ENCODE measurements at regions not wholly inside any gene's neighbourhood (a gene's known extent, or its start where the extent isn't known, plus 50 kb on each side); places are given as distances from the start of the nearest gene placed in this dataset.

DNA sequence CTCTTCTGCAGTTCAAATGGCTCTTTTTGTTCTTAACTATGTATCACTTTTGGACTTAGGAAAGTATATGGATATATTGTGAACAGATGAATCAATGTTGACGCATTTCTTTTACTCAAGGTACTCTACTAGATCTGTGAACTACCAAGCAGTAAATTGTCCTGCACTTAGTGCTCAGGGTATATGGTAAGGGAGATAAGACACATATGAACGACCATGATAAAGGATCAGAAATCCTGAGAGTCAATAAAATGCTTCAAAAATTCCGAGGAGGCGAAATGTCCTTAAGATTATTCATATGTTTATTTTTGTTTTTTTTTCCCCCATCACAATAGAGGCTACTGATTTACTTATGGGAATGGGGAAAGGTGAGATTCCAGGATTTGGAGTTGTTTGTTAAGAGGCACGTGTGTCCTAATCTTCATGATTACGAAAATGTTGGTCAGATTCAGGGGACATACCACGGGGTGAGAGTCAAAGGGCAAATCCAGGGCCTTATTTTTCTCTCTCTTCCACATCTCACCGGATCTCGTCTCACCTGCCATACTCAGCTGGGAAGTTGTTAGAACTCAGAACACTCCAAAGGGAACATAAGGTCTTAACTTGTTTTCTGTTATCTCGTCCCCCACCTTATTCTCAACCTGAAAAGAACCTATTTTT is 475.1 kb upstream of the TBL1XR1 start (continued):
- TF ChIP-seq, protein P1, sequence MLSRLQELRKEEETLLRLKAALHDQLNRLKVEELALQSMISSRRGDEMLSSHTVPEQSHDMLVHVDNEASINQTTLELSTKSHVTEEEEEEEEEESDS (CRISPR knock-in tag; IDR thresholded peaks at IDR 0.05; ENCODE audit: borderline replicate concordance) = no peak
- TF ChIP-seq TEAD3 (CRISPR knock-in tag; optimal IDR thresholded peaks at IDR 0.05; ENCODE audit: borderline replicate concordance) (no peak), ZNF30 (CRISPR knock-in tag; IDR thresholded peaks at IDR 0.05) (no peak)
- TF ChIP-seq, protein P2, sequence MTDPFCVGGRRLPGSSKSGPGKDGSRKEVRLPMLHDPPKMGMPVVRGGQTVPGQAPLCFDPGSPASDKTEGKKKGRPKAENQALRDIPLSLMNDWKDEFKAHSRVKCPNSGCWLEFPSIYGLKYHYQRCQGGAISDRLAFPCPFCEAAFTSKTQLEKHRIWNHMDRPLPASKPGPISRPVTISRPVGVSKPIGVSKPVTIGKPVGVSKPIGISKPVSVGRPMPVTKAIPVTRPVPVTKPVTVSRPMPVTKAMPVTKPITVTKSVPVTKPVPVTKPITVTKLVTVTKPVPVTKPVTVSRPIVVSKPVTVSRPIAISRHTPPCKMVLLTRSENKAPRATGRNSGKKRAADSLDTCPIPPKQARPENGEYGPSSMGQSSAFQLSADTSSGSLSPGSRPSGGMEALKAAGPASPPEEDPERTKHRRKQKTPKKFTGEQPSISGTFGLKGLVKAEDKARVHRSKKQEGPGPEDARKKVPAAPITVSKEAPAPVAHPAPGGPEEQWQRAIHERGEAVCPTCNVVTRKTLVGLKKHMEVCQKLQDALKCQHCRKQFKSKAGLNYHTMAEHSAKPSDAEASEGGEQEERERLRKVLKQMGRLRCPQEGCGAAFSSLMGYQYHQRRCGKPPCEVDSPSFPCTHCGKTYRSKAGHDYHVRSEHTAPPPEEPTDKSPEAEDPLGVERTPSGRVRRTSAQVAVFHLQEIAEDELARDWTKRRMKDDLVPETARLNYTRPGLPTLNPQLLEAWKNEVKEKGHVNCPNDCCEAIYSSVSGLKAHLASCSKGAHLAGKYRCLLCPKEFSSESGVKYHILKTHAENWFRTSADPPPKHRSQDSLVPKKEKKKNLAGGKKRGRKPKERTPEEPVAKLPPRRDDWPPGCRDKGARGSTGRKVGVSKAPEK (CRISPR knock-in tag; IDR thresholded peaks at IDR 0.05; ENCODE audit: borderline replicate concordance) = no peak

DNA sequence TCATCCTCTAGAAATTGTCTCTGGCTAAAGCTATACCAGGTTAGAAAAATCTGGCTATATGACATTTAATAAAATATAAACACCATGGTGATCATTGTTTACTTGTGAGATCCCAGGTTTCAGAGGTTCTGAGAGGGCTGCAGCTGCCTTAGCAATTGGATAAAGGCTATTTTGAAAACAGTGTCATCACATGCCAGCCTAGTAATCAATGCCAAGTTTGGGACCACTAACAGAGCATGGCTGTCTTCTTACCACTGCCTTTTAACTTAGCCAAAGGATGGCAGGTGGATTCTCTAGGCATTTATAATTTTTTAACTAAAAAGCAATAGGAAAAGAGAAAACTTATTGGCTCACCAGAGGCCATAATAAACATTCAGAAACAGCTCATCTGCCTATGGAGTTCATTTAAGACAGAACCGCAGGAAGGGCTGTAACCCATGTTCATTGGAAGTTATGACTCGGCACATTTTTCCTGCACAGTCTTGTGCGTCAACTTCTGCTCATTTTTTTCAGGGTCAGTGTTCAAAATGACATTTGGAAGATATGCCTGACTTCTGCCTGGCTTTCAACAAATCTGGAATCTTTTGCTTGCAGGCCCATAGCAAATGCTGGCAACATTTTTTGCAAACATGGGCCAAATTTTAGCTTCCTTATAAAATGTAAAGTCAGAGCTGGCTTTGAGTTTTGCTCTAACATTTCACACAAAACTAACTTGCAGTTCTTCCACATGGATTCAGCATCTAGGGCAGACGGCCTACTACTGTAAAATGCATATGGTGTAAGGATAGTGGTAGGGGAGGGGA is 476.0 kb upstream of the TBL1XR1 start:
- Histone ChIP-seq H3K4me3 (replicated peaks in 1 of 3; ENCODE audit: insufficient read depth in 1 of 3, low read depth in 2 of 3, low read length in 3 of 3) (no peak overlapping the region), H2AFZ (ENCODE audit: low read length) (no peak overlapping the region), H3K9me3 (ENCODE audit: low read length) (no peaks in the 10 kb centered on the region), H3K27me3 (ENCODE audit: control insufficient read depth in 1 of 2, insufficient read depth in 2 of 2, low read length in 2 of 2) (no peaks in the 10 kb centered on the region; a peak in 1 of 5 replicates), H3K36me3 (replicated peaks in 1 of 2; ENCODE audit: control insufficient read depth in 1 of 2, insufficient read depth in 2 of 2, low read length in 2 of 2) (no peaks in the 10 kb centered on the region), H3K79me2 (ENCODE audit: insufficient read depth, low read length) (no peaks in the 10 kb centered on the region), H4K20me1 (ENCODE audit: insufficient read depth, low read length) (no peaks in the 10 kb centered on the region), H3K9ac (ENCODE audit: insufficient read depth, low read depth, low read length) (no peak overlapping the region), H3K4me2 (ENCODE audit: low read depth, low read length) (no peak overlapping the region), H3K4me1 (ENCODE audit: insufficient read depth, low read length) (no peaks in the 10 kb centered on the region), H3K27ac (ENCODE audit: extremely low read length, insufficient read depth, low read length) (no peak overlapping the region)
- no TSS peak for BruUV-seq (replicated peaks)
- CTCF ChIA-PET (ENCODE audit: low intra/inter-chr PET ratio, low total read pairs) = no interaction called here
- intact Hi-C loops (cut with micrococcal nuclease; ENCODE audit: unreplicated experiment) = no loop called here
- 27% methylated on average over 4 of the region's 4 CpGs for WGBS (ENCODE audit: low lambda C conversion rate)
- DNase-seq (ENCODE audit: low spot score) = no peak
- no peak for ATAC-seq
- POLR2A ChIA-PET = no interaction called here
- no peak for FAIRE-seq
- in situ Hi-C loops (cut with HindIII; ENCODE audit: extremely low pct_ligation_motif_present, low pct_unique_long_range_greater_than_20kb) = no loop called here
- no peak for TF ChIP-seq NR2F1 (CRISPR knock-in tag; IDR thresholded peaks at IDR 0.05)
- TF ChIP-seq ZNF17 (CRISPR knock-in tag; IDR thresholded peaks at IDR 0.05) = no peak
- peak; percentile 74 for TF ChIP-seq NFE2L2 (IDR thresholded peaks at IDR 0.05; ENCODE audit: low read length)
- TF ChIP-seq MAFK (conservative IDR thresholded peaks at IDR 0.05 in 1 of 2, IDR thresholded peaks at IDR 0.05 in 1 of 2; ENCODE audit: low read length in 2 of 2) = peak; percentile 42 to 48; a peak in 3 of 4 replicates
- no peak for TF ChIP-seq YEATS4 (CRISPR knock-in tag; IDR thresholded peaks at IDR 0.05; ENCODE audit: borderline replicate concordance)
- no peak for TF ChIP-seq CBX1 (IDR thresholded peaks at IDR 0.05; ENCODE audit: low read depth)
- TF ChIP-seq, protein P3, sequence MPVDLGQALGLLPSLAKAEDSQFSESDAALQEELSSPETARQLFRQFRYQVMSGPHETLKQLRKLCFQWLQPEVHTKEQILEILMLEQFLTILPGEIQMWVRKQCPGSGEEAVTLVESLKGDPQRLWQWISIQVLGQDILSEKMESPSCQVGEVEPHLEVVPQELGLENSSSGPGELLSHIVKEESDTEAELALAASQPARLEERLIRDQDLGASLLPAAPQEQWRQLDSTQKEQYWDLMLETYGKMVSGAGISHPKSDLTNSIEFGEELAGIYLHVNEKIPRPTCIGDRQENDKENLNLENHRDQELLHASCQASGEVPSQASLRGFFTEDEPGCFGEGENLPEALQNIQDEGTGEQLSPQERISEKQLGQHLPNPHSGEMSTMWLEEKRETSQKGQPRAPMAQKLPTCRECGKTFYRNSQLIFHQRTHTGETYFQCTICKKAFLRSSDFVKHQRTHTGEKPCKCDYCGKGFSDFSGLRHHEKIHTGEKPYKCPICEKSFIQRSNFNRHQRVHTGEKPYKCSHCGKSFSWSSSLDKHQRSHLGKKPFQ (CRISPR knock-in tag; IDR thresholded peaks at IDR 0.05; ENCODE audit: insufficient replicate concordance) = no peak
- TF ChIP-seq SUZ12 (IDR thresholded peaks at IDR 0.05; ENCODE audit: low read depth, low read length) = no peak
- no peak for TF ChIP-seq STAT5B (CRISPR knock-in tag; IDR thresholded peaks at IDR 0.05)
- no peak for TF ChIP-seq NFE2L1 (CRISPR knock-in tag; IDR thresholded peaks at IDR 0.05; ENCODE audit: borderline replicate concordance)
- no peak for TF ChIP-seq EHMT2 (IDR thresholded peaks at IDR 0.05; ENCODE audit: borderline replicate concordance, low read depth, low read length)
- peak; percentile 29; the same call in 1 of the 2 replicates for TF ChIP-seq MAFF (IDR thresholded peaks at IDR 0.05; ENCODE audit: low read depth, low read length)
- TF ChIP-seq NFE2 (CRISPR knock-in tag; IDR thresholded peaks at IDR 0.05) = peak; percentile 67; the same call in 1 of the 2 replicates
- no peak for TF ChIP-seq ZNF431 (CRISPR knock-in tag; IDR thresholded peaks at IDR 0.05; ENCODE audit: borderline replicate concordance, low read depth)
